C4-2B (cell line): ENCODE measurements at regions not wholly inside any gene's neighbourhood (a gene's known extent, or its start where the extent isn't known, plus 50 kb on each side); places are given as distances from the start of the nearest gene placed in this dataset.

Experiments used
- CTCF ChIP-seq: fragments of 450-650 bp; conservative IDR thresholded peaks from 2 replicates; pipeline ENCODE4 v1.5.1; 2017; ENCODE audit warnings: mild to moderate bottlenecking
- ZFX ChIP-seq: fragments of 450-650 bp; IDR thresholded peaks from 2 replicates; pipeline ENCODE4 v1.6.1; 2017

DNA sequence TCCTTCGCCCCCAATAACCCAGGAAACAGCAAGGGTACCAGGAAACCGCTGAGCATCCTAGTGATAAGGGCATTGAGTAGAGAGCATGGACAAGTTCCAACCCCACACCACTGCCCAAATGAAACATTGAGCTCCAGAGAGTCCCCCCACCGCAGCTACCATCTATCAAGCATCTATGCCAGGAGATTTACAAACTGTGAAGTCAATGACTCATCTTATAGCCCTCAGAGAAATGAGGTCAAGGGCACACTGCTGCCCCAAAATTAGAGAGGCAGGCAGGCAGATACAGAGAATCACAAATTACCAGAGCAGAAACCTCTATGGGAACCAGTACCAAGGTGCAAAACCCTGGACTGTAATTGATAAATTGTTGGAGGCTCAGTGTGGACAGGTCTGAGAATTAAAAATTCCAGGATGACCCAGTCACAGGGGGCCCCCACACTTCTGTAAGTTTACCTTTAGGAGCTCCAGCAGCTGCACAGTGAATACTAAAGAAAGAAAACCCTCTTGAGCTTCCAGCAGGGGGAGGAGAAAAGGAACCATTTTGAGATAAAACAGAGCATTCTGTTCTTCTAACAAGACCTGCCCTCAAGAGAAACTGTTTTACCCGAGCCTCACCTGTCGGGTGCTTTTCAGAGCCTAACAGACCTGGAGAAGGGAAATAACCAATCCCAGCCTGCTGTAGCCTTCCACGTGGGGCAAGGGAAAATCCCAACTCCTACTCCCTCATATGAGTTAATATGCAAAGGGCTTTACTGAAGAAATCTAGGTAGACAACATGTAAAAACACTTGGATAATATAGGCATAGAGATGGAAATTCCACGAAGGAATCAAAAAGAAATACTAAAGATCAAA is 118.0 kb upstream of the ARID1B start:
- TF ChIP-seq CTCF, result no peak; the same call in 1 of the 2 replicates
- TF ChIP-seq ZFX, result no peak
